ENCODE measurements at regions not wholly inside any gene's neighbourhood (a gene's known extent, or its start where the extent isn't known, plus 50 kb on each side); places are given as distances from the start of the nearest gene placed in this dataset.

DNA sequence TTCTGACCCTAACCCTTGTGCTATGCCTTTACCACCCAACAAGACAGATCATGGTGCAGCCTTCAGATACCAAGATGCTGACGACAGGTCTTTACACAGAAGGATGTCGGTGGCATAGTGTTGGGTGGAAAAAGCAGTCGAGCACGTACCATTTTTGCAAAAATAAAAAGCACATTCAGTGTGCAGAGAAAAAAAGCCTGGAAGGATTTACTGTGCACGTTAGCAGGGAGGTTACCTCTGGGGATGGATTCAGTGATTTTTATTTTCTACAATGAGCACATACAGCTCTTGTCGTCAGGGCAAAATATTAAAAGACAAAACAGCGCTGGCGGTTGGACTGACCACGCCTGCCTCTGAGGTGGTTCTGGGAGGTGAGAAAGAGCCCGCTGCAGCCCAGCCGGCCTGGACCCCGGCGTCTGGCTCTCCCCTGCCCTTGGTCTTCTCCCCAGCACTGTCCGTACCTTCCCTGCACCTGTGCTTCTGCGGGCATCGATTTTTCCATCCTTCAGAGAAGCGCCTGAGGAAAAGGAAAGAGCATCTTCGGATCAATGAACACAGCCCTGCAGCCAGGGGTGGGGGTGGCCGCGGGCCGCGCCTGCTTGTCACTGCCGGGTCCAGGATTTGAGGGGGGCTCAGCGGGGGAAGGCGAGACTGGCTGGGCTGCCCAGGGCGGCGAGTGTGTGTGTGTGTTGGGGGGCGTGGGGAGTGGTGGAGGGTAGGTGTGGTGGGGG lies 200.0 kb upstream of the IER5L start:
- no peak overlapping the region for H3K4me3 ChIP-seq (ENCODE audit: low read length)
- no peak for TF ChIP-seq EZH2phosphoT487 (IDR thresholded peaks at IDR 0.05; ENCODE audit: low read depth)
- TF ChIP-seq, protein P1, sequence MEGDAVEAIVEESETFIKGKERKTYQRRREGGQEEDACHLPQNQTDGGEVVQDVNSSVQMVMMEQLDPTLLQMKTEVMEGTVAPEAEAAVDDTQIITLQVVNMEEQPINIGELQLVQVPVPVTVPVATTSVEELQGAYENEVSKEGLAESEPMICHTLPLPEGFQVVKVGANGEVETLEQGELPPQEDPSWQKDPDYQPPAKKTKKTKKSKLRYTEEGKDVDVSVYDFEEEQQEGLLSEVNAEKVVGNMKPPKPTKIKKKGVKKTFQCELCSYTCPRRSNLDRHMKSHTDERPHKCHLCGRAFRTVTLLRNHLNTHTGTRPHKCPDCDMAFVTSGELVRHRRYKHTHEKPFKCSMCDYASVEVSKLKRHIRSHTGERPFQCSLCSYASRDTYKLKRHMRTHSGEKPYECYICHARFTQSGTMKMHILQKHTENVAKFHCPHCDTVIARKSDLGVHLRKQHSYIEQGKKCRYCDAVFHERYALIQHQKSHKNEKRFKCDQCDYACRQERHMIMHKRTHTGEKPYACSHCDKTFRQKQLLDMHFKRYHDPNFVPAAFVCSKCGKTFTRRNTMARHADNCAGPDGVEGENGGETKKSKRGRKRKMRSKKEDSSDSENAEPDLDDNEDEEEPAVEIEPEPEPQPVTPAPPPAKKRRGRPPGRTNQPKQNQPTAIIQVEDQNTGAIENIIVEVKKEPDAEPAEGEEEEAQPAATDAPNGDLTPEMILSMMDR (IDR thresholded peaks at IDR 0.05; ENCODE audit: low read depth, low read length), result no peak
- H4K20me1 ChIP-seq (ENCODE audit: insufficient read depth, low read length), result no peaks in the 10 kb centered on the region
- H3K4me1 ChIP-seq (ENCODE audit: low read length), result peaks cover 4% of the 10 kb centered on the region; the same call in 1 of the 2 replicates
- no peak overlapping the region for H2AFZ ChIP-seq (ENCODE audit: low read depth, low read length)
- no peaks in the 10 kb centered on the region for H3K79me2 ChIP-seq (ENCODE audit: low read length)
- H3K4me2 ChIP-seq (ENCODE audit: low read length), result no peak overlapping the region
- H3K27ac ChIP-seq (ENCODE audit: low read length), result no peak overlapping the region
- H3K27me3 ChIP-seq (ENCODE audit: low read depth, low read length), result peaks cover 29% of the 10 kb centered on the region
- H3K36me3 ChIP-seq (replicated peaks; ENCODE audit: low read depth, low read length), result no peaks in the 10 kb centered on the region
- H3K9me3 ChIP-seq (ENCODE audit: insufficient read depth, low read length), result no peaks in the 10 kb centered on the region
- H3K9ac ChIP-seq (ENCODE audit: low read length), result no peak overlapping the region

DNA sequence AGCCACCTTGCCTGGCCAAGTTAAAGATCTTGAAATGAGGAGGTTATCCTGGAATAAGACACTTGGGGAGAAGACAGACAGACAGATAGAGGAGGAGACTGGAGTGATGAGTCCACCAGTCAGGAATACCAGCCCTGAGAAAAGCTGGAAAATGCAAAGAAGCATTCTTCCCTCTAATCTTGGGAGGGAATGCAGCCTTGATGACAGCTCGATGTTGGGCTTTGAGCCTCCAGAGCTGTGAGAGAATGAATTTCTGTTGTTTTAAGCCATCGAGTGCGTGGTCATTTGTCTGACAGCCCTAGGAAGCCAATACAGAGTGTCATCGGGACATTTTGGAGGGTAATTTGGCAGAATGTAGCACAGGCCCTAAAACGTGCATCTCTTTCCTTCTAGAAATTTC lies 199.1 kb upstream of the IER5L start:
- no peak for TF ChIP-seq EZH2phosphoT487 (IDR thresholded peaks at IDR 0.05; ENCODE audit: low read depth)
- TF ChIP-seq, protein P1 (IDR thresholded peaks at IDR 0.05; ENCODE audit: low read depth, low read length), result no peak
- Histone ChIP-seq H3K9me3 (ENCODE audit: insufficient read depth, low read length) (no peaks in the 10 kb centered on the region), H3K36me3 (replicated peaks; ENCODE audit: low read depth, low read length) (no peaks in the 10 kb centered on the region), H3K4me2 (ENCODE audit: low read length) (no peak overlapping the region), H3K79me2 (ENCODE audit: low read length) (no peaks in the 10 kb centered on the region), H3K4me3 (ENCODE audit: low read length) (no peak overlapping the region), H3K9ac (ENCODE audit: low read length) (no peak overlapping the region), H2AFZ (ENCODE audit: low read depth, low read length) (no peak overlapping the region), H4K20me1 (ENCODE audit: insufficient read depth, low read length) (no peaks in the 10 kb centered on the region), H3K4me1 (ENCODE audit: low read length) (no peaks in the 10 kb centered on the region), H3K27me3 (ENCODE audit: low read depth, low read length) (peaks cover 25% of the 10 kb centered on the region), H3K27ac (ENCODE audit: low read length) (no peak overlapping the region)

DNA sequence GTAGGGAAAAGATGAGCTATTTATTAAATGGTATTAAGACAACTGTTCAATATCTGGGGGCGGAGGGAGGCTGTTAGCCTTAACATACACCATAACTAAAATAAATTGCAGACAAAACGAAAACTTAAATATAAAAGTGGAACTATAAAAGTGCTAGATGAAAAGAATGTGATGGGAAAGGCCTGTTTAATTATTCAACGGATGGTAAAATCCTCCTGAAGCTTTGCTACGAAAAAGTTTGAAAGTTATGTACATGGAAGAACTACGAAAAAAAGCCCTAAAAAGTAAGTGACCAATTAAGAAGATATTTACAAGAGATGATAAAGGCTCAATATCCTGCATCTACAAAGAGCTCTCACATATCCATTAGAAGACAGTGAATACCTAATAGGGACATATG lies 197.8 kb upstream of the IER5L start:
- TF ChIP-seq EZH2phosphoT487 (IDR thresholded peaks at IDR 0.05; ENCODE audit: low read depth), result no peak
- TF ChIP-seq, protein P1 (IDR thresholded peaks at IDR 0.05; ENCODE audit: low read depth, low read length), result no peak
- Histone ChIP-seq H3K36me3 (replicated peaks; ENCODE audit: low read depth, low read length) (no peaks in the 10 kb centered on the region), H3K9me3 (ENCODE audit: insufficient read depth, low read length) (no peaks in the 10 kb centered on the region), H2AFZ (ENCODE audit: low read depth, low read length) (no peak overlapping the region), H3K4me1 (ENCODE audit: low read length) (no peaks in the 10 kb centered on the region), H4K20me1 (ENCODE audit: insufficient read depth, low read length) (no peaks in the 10 kb centered on the region), H3K4me2 (ENCODE audit: low read length) (no peak overlapping the region), H3K4me3 (ENCODE audit: low read length) (no peak overlapping the region), H3K9ac (ENCODE audit: low read length) (no peak overlapping the region), H3K27ac (ENCODE audit: low read length) (no peak overlapping the region), H3K79me2 (ENCODE audit: low read length) (no peaks in the 10 kb centered on the region), H3K27me3 (ENCODE audit: low read depth, low read length) (peaks cover 16% of the 10 kb centered on the region)

DNA sequence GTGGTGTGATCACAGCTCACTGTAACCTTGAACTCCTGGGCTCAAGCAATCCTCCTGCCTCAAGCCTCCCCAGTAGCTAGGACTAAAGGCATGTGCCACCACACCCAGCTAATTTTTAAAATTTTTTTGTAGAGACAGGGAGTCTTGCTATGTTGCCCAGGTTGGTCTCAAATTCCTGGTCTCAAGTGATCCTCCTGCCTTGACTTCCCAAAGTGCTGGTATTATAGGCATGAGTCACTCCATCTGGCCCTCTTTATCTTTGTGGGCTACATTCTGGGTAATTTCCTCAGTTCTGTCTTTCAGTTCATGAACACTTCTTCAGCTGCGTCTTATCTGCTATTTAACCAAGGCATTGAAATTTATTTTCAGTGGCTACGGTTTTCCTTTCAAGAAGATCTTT lies 196.6 kb upstream of the IER5L start:
- no peak overlapping the region for H3K4me2 ChIP-seq (ENCODE audit: low read length)
- no peaks in the 10 kb centered on the region for H3K36me3 ChIP-seq (replicated peaks; ENCODE audit: low read depth, low read length)
- H3K9ac ChIP-seq (ENCODE audit: low read length), result no peak overlapping the region
- H2AFZ ChIP-seq (ENCODE audit: low read depth, low read length), result no peak overlapping the region
- TF ChIP-seq EZH2phosphoT487 (IDR thresholded peaks at IDR 0.05; ENCODE audit: low read depth), result no peak
- TF ChIP-seq, protein P1 (IDR thresholded peaks at IDR 0.05; ENCODE audit: low read depth, low read length), result no peak
- peaks cover 21% of the 10 kb centered on the region for H3K27me3 ChIP-seq (ENCODE audit: low read depth, low read length)
- H4K20me1 ChIP-seq (ENCODE audit: insufficient read depth, low read length), result no peaks in the 10 kb centered on the region
- no peak overlapping the region for H3K4me3 ChIP-seq (ENCODE audit: low read length)
- no peaks in the 10 kb centered on the region for H3K4me1 ChIP-seq (ENCODE audit: low read length)
- H3K79me2 ChIP-seq (ENCODE audit: low read length), result no peaks in the 10 kb centered on the region
- H3K27ac ChIP-seq (ENCODE audit: low read length), result no peak overlapping the region
- no peaks in the 10 kb centered on the region for H3K9me3 ChIP-seq (ENCODE audit: insufficient read depth, low read length)
